GM19328 (cell line): ENCODE measurements at regions not wholly inside any gene's neighbourhood (a gene's known extent, or its start where the extent isn't known, plus 50 kb on each side); places are given as distances from the start of the nearest gene placed in this dataset.

Experiments used
- ATAC-seq: cut with Tn5 transposase; IDR thresholded peaks from one replicate; pipeline ENCODE4 v1.9.1; 2021; ENCODE audit warnings: mild to moderate bottlenecking, moderate library complexity; ENCODE audit not compliant: unreplicated experiment

DNA sequence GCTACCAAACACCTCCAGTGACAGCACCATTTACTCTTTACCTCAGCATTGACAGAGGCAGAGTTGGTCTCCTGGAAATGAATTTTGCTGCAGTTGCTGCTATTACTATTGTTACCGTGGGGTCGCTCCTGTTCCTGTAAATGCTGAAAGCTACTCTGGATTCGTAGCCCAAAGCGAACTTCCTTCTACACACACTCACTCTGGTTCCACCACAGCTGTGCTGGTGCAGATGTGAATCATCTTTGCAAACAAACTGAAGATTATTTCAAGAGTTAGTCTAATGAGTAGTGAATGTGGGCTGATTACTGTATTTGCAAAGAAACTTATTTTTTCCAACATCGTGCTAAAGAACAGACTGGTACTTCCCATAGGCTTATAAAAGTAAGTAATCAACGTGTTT, 304.0 kb downstream of the LPIN1 start:
- no peak for ATAC-seq

DNA sequence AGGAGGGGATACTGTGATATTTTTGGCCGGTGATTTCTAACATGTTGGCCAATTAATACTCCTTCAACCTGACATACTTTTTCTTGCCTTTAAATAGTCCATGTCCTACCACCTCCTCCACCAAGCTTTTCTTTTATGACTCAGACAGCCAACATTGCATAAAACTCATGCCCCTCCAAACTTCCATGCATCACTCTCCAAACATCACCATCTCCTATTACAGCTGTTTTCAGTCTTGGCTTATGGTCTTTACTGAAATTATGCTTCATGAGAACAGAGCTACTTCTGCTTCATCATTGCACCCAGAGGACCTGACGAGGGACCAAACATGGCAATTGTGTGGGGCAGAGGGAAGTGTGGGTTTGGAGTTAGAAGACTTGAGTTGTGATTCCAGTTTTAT, 305.4 kb downstream of the LPIN1 start:
- ATAC-seq, result no peak

DNA sequence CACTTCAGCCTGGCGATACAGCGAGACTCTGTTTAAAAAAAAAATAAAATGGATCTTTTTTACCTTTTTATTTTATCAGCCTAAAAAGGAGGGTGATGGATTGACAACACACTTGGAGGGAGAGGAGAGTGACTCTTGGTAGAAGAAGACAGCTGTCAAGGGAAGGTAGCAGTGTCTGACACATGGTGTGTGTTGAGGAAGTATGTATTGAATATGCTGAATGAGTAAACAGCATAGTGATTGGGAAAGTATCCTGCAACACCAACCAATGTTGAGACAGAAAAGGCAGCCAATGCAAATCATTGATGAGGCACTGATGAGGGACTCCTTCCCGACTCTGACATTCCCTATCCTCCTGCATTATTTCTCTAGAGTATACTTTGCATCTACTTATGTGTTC, 306.4 kb downstream of the LPIN1 start:
- no peak for ATAC-seq

DNA sequence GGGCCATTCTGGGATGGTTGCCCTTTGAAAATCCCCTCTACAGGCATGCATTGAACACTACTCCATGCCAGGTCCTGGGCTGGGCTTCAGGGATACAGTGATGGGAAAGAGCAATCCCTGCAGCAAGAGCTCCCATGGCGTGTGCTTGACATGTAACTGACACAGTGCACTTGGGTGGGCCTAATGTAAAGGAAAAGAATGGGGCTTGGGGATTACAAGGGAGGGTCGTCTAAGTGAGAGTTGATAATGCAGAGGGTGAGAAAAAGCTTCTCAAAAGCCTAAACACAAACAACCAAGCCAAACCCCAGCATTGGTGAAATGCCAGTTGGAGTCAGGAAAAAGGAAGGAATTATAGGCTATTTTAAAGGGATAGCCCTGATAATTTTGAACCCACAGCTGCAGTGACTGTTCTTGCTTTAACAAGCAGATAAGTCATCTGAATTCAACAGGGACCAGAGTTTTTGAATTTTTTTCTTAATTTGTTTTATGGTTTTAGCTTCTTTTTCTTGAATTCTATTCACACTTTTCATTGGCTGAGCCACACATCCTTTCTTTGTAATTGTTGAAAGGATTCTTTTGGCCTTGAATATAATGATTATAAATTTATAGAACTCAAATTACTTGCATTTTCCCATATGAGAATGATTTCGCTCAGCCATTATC, 308.7 kb downstream of the LPIN1 start:
- no peak for ATAC-seq

DNA sequence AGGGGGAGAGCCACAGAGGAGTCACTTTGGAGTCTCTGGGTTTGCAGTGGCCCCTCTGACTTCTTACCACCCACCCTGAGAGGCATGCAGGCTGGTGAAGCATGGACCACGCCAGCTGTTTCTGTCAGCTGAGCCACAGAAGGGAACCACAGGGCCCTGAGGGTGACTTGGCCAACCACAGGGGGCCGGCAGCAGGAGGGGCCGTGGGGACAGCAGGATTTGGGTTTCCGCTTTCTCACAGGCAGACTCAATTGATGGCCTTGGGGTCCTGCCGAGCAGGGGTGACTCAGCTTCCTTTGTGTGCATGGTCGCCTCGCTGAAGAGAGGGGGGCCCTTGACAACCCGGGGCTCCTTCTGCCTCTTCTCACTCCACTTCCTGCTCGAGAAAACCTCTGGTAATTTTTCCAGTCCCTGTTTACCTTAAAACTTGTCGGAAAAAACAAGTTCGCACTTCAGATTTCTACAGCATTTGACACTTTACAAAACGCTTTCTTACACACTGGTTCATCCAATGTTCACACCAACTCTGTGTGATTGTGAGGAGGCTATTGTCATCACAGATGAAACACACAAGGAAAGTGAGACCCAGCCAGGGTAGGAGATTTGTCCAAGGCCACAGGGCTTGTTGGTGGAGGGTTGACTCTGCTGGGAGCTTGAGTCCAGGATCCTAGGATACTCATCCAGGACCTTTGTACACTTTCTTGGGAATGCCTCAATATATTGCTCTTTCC, 311.2 kb downstream of the LPIN1 start:
- ATAC-seq, result peak; percentile 74

DNA sequence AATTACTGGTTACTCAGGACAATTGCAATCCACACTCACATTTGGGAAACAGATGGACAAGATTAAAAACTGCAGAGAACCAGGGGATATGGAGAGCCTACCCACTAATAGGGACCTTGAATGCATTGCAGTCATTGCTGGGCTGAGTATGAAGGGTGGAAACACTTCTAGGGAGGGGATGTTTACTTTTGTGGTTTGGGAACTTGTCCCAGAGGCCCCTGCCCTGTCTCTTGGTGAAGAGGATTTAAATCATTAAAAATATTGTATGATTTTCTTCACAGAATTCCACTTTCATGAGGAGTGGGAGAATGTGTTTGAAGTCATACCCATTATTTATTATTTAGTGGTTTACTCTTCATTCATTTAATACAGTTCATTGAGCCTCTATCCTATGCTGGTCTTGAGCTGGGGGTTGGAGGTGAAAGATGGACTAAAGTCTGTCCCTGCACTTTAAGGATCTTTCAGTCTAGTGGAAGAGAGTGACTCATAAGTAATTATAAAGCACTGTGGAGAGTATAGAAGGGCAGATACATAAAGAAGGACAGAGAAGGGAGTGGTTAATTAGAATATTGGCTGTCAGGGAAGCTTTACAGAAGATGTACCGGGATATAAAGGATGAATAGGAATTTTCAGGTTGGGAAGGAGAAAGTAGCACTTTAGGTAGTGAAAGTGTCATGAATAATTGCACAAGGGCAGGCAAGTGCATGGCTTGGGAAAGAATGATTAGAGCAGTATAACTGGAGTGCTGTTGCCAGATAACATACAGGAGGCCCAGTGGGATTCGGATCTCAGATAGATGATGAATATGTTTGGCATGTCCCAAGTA, 313.4 kb downstream of the LPIN1 start:
- ATAC-seq, result no peak

DNA sequence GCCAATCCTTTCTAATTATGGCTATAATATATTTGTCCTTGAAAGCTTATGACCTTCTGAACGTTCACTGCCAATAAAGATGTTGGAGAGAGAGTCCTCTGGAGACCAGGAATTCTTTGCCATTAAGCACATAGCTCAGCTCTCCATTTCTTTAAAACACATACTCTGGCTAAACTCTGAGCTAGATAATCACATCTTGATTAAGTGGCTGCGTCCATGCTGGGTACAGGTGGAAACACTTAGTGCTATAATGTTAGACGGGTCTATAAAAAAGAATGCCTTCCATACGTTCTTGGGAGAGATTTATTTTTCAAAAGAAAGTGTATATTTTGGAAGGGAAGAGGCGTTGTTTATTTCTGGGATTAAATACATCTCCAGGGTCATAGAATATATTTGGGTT, 314.5 kb downstream of the LPIN1 start:
- ATAC-seq, result no peak

DNA sequence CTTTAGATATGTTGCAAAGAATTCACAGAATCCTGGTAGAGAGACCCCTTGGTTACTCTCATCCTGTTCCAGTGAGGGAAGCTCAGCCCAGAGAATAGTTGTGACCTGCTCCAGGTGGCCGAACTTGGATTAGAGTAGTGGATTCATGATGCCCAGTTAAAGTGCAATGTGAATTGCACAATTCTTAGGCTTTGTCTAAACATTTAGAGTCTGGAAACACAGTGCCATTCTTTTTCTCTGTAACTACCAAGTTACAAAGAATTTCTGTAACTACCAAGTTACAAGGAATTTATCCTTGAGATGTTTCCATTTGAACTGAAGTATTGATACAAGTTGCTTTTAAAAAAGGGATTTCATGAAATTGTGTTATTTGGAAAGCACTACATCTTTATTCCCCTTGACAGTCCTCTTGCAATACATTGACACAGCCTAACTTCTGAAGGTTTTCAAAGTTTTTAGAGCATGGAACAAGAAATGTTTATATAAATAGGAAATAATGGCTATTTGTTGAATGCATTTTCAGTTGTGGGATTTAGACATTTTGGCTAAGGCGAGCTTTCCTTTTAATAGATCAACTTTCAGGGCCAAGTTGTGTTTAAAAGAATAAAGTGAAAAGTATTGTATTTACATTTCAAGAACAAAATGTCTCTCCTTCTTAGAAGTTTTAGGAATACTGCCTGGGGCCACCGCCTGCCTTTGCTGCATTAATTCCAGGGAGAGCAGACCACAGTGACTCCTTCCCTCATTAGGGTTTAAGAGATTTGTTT, 315.0 kb downstream of the LPIN1 start:
- ATAC-seq, result no peak

DNA sequence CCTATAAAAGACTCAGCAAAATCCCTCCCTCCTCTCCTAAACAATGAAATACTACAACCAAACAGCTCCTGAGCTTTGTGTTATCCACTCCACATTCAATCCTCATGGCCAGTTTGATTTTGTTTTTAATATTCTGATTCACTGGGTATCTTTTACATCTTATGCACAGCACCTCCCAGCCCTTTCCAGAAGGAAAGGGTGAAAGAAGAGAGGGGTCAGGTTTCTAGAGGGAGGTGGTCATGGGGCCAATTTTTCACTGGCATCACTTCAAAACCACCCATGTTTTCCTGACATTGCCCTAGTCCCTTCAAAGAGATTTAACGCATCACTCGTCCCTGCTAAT, 315.6 kb downstream of the LPIN1 start:
- no peak for ATAC-seq

DNA sequence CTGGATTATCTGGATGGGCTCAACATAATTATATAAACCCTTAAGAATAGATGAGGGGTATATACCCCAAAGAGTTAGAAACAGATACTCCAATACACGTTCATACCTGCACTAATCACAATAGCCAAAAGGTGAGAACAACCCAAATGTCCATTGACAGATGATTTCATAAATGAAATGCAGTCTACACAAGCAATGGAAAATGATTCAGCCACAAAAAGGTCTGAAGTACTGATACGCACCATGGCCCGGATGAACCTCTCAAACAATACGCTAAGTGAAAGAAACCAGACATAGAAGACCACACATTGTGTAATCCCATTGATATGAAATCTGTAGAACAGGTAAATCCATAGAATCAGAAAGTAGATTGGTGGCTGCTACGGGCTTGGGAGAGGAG, 316.8 kb downstream of the LPIN1 start:
- ATAC-seq, result no peak

DNA sequence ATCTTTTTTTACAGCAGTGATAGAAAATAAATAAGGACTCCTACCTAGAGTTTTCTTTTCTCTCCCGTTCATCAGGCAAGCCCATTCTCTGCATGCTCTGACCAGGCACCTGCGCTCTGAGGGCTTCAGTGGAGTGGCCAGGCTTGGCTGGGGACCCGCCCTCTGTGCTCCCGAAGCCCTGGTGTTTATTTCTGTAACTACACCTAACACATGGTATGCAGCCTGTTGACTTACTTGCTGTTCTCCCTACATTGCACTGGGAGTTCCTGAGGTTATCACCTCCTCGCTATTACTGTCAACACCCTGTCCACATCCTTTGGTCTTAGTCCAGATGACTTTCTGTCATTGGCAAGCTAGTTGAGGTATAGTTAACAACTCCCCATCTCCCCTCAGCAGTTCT, 317.7 kb downstream of the LPIN1 start:
- ATAC-seq, result no peak

DNA sequence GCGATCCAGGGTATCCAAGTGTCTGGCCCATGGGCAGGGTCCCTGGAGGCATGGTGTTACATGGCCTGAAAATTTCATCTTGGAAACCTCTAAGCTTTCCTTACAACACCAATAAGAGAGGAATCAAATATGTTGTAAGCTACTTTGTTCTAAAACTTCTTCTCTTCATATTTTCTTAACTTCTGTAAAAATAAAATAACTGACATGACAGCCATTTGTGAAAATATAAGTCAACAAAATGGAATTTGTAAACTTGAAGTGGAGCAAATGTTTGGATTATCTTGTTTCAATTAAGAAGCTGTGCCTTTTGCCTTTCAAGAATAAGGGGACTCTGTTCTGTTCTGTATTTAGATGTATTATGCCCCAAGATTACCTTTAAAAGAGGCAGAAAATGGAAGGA, 319.7 kb downstream of the LPIN1 start:
- ATAC-seq, result no peak

DNA sequence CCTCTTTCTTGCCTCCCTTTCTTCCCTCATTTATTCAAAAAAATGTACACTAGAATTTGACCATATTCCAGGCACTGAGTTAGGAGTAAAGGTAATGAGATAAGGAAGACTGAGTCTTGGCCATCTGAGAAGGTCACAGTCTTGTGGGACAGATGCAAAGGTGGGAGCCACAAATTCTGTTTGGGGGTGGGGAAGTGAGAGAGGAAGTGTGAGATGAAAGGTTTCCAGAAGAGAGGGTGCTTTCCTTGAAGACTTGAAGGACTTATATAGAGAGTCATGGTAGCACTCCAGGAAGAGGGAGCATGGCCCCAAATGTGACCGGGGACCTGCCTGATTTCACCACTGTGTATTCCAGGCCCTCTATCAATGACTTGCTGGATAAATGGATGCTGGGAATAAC, 320.6 kb downstream of the LPIN1 start:
- ATAC-seq, result no peak

DNA sequence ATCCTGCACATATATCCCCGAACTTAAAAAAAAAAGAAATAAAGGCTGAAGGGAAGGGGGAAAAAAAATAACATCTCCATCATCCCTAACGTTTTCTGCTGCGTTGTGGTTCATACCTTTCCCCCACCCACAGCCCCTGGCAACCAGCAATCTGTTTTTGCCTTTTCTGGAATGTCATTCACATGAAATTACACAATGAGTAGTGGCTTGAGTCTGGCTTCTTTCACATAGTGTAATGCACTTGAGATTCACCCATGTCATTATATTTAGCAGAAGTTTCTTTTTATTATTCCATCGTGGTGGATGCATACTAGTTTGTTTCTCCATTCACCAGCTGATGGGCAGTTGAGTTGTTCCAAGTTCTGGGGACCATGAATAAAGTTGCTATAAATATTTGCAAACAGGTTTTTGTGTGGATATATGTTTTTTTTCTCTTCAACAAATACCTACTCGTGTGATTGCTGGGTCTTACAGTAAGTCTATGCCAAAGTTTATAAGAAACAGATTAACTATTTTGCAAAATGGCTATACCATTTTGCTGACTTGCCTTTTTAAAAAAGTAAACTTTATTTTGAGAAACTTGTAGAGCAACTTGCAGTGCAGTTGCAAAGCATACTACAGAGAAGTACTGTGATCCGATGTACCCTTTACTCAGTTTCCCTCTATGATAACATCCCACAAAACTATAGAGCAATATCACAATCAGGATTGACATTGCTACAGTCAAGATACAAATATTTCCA, 322.5 kb downstream of the LPIN1 start:
- no peak for ATAC-seq

DNA sequence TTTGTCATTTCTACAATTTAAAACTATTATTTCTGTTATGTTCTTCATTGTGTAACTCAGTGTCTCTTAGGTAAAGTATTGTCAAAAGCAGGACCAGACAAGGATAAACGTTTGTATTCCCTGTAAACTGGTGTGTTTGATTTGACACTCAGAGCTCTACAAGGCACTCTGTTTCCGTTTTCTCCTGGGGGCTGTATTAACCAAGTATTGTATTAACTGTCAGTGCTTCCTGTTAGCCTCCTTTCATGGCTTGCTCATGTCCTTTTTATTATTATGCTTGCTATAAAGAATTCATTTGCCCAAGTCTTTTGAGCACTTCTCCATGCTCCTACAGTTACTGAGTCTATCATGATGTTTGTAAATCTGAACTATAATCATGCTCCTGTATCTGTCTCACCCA, 323.7 kb downstream of the LPIN1 start:
- no peak for ATAC-seq

DNA sequence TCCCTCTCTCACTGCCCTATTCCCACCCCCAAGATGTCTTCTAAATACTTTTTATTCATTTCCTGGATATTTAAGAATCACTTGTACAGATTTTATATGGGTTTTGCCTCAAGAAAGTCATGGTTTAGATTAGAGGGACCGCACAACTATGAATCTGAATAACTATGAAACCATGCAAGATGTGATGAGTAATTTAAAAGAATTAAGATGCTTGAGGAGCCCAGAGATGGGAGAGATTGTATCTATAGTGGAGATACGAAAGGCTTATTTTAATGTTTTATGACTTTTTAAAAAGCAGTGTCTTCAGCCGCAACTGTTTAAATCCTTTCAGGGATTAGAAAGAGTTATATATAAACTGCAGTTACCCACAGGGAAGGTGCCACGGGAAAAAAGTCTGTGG, 324.1 kb downstream of the LPIN1 start:
- no peak for ATAC-seq

DNA sequence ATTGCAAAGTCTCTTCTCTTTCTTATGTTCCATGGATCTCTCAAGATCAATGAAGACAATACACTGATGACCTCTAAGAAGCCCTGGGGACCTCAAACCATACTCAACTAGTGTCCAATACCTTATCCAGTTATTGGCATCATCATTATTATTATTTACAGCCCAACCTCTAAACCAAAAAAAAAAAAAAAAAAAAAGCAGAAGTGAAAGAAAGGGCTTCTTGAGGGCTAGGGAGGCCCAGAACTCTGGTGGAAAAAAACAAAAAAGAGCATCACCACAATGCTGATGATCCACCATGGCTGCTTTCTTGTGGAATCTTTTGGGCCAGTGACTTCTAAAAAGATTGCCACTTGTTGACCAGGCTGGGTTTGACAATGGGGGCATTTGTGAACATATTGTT, 324.9 kb downstream of the LPIN1 start:
- ATAC-seq, result peak; percentile 71

DNA sequence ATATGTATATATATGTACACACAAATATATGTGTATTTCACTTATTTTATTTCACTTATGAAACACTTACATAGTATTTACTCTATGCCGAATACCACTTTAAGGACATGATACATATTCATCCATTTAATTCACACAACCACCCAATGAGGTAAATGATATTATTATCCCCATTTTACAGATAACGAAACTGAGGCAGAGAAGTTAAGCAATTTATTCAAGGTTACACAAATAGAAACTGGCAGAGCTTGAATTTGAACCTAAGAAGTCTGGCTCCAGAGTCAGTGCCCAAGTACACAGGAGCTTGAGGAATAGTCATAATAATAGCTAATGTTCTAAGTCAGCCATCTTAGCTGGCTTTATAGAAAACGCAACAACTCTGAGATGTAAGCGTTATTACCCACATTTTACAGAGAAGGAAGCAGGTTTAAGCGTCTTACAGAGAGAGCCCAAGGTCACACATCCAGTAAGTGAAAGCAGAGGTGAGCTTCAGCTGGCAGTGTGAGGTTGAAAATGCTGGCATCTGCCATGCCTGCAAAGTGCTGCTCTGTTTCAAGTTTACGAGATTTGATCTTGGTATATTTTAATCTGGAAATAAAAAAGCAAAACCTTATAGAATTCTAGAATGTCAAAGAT, 326.9 kb downstream of the LPIN1 start:
- ATAC-seq, result no peak

DNA sequence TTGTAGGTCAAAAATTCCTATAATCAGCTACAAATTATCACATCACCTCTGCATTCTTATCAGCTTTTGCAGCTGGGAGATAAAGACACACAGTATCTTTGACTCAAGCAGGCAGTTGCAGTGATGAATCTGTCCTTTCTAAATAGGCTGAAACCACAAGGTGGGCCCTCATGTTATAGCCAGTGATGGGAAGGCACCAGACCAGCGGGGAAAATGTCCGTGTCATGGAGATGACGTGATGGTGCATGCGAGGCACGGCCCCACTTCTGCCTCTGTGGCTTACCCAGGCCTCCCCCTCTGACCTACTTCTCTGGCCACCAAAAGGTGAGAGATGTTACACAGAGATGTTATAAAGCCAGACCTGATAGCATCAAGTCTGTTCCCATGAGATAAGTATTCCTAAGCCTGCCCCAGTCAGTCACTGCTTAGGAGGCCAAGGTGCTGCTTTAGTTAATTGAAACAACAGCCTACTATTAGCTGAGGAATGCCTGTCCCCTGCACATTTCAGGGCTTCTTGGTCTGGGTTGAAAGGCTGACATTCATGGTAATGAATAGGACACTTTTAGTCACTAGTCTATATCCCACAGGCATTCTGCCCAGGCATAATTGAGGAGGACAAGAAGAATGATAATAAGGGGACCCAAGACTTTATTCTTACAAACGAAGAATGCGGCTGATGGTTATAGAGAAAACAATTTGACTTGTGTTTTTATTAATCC, 327.9 kb downstream of the LPIN1 start:
- no peak for ATAC-seq

DNA sequence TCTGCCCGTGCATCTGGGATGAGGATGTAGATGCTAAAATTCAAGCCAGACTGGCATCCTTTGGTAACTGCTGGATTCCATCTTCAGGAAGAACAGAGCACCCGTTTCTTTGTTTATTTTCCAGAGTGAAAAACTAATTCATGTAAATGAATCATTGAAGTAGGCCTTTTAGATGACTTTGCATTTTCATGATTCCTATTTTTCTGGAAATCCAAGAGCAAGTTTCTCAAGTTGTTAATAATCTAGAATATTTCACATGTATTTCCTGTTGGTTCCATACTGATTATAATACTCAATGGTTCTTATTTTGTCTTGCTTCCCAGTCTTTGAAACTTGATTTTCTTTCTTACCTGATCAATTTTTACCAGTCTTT, 328.4 kb downstream of the LPIN1 start:
- no peak for ATAC-seq
